ENCODE measurements at regions not wholly inside any gene's neighbourhood (a gene's known extent, or its start where the extent isn't known, plus 50 kb on each side); places are given as distances from the start of the nearest gene placed in this dataset.

DNA sequence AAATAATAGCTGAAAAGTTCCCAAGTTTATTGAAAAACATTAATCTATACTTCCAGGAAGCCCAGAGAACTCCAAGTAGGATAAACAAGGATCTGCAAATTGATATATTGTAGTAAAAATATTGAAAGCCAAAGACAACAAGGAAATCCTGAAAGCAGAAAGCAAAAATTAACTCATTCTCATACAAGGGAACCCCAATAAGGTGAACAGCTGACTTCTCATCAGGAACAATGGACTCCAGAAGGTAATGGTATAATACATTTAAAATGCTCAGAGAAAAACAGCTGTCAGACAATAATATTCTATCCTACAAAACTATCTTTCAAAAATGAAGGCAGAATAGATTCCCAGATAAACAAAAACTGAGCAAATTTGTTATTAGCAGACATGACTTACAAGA lies 138.1 kb upstream of the BMP4 start:
- DNase-seq: no peak

DNA sequence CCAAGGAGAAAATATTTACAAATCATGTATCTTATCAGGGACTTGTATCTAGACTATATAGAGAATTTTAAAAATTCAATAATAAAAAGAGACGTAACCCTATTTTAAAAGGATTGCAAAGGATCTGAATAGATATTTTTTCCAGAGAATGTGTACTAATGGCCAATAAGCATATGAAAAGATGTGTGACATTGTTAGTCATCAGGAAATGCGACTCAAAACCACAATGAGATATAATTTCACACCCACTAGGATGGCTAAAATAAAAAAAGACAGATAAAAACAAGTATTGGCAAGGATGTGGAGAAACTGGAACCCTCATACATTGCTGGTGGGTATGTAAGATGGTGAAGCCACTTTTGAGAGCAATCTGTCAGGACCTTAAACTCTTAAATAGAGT lies 141.9 kb upstream of the BMP4 start:
- no peak for DNase-seq

DNA sequence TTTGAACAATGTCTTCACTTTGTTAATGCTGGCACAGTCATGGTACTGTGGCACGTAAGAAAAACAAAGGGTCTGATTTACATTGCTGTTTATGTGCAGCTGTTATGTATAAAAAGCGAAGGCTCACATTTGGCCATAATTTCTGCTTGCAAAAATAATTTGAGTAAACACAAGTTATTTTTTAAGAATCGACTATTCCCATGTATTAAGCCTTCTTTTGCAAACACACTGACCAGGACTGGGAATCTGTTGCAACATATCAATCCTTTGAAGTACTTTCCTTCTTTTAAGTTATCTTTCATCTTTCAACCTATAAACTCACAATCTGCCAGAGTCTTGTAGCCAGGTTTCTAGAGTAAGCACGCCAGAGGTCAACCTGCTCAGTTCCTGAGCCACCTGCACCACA lies 145.4 kb upstream of the BMP4 start:
- DNase-seq: no peak

DNA sequence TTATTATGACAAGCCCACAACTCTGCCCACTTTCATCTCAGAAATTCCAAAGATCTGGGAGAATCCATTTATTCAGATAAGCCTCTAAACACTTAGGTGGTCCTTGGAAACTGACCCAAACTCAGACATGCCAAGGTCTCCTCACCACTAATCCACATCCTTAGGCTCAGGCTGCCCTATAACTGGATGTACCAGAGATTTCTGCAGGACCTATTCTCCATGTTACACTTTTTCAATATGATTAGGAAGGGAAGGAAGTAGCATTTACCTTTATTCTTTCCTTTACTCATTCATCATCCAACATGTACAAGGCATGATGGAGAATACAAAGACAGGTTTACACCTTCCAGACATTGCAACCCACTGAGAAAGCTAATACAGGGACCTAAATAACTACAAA lies 145.9 kb upstream of the BMP4 start:
- no peak for DNase-seq

DNA sequence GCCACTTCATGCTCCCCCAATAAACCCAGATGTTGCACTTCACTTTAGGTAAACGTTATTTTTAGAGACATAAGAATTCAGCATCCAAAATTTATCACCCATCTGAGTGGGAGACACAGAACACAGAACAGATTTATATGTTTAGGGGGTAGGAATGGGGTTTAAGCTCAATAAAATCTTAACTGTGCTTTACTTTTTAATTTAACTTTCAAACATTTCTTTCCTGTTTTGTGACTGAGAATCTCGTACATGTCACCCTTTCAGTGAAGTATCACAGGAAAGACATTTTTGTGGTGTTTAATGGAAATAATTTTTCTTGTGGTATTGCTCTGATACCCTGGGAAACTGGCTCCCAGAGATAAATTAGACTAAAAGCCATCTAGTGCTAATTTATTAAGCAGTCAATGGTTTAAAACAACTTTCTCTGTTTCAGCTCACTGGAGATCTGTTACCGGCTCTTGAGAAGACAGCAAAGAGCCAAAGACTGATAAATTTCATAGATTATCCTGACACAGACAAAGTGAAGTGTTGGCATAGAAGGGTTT lies 148.0 kb upstream of the BMP4 start:
- DNase-seq: no peak

DNA sequence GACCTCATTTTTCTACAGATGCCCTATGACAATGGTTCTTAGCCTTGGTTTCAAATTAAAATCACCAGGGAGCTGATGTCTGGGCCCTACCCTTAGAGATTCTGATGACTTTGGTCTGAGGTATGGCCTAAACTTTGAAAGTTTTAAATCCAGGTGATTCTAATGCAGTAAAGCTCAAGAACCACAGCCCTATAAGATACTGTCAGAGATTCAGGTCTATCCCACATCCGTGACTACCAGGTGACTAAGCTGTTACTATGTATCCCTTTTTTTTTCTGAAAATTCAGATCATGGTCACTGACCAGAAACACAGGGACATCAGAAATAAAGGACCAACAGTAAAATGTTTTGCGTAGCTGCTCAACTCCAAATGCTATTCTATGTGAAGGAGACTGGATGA lies 148.8 kb upstream of the BMP4 start:
- DNase-seq: no peak

DNA sequence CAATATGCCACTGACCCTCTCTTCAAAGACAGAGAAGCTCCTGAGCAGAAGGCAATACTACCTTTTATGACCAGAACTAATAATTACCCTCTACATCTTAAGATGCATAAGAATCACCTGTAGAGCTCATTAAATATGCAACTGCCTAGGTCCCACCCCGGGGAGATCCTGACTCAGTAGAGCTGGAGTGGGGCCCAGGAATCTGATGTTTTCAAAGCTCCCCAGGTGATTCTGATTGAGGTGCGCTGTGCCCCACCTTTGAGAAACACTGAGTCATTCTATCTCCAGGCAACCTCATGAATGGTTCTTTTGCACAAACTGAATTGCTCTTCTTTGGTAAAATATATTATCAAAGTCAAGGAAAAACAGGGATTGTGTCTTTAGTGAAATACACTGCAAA lies 149.3 kb upstream of the BMP4 start:
- DNase-seq: no peak

DNA sequence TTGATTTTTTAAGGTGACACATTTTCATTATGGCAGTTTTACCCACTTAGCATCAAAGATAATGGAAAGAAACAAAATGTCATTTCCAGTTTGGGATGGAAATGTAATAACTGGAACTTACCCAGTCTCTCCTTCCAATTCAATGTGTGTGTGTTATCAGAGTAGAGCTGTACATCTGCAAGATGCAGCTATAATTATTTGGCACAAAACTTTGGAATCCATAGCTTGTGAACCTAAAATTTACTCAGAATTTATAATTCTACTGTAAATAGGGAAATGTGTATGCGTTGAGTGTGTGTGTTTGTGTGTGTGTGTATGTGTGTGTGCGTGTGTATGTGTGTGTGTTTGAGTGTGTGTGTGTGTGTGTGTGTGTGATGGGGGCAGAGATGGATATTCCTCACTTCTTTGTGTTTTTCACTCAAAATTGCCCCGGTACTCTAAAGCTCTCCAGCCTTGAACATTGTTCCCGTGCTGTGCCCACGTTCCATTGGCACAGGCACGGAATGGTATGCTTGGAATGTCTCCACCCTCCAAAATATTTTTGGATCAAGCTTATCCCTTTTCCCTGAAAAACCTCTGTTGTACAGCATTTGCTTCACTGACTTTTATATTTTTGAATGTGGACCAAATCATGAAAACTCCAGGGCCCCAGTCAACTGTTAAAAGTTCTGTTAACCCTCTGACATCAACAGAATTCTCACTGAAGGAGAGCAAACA lies 150.2 kb upstream of the BMP4 start:
- no peak for DNase-seq

DNA sequence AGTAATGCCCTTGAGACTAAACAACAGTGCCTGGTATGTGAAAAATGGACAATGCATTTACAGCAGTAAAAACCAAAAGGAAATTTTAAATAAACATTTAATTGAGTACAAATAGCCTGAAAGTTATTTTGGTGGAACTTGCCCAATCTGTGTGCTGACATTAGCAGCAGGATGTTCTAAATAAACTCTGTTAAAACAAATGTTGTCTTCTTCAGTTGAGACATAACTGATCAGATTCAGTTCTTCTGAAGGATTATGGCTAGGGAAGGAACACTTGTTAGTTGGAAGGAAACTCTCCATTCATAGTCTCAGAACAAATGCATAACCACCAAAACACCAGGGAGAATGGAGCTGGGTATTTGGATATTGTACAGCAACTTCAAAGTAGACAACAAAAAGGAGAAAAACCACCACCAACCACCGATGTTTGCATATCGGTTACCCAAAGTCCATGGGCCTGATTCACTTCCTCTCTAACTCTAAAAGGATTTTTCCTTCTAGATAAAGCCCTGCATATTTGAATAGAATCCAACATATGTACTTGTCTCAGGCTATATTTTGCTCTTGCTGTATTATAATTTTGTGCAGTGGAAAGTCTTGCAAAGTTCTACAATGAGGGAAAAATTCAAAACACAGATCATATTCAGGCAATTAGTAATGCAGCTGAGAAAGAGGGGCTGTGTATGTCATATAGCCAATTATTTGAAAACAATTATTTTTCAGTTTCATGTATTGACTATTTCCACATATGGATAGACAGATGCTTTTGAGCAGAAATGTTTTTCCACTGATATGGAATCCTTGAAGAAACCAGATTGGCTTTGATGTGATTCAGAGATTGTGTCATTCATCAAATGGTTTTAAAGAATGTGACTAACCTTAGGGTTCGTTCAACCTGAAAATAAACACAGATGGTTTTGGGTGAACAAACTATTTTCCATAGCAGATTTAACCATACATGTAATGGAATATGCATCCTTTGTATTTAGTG lies 152.2 kb upstream of the BMP4 start:
- no peak for DNase-seq

DNA sequence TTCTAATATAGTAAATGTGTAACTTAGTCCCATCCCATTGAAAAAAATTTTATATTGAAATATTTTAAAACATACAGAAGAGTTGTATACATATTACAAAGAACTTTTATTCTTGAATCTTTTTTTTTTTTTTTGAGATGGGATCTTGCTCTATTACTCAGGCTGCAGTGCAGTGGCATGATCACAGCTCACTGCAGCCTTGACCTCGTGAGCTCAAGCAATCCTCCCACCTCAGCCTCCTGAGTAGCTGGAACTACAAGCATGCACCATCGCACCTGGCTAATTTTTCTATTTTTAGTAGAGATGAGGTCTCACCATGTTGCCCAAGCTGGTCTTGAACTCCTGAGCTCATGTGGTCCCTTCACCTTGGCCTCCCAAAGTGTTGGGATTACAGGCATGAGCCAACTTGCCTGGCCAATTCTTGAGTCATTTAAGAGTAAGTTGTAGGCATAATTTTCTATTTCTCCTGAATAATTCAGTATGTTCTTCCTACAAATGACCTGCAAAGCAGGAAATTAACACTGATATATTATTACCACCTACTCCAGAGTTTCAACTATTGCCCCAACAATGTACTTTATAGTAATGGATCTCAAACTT lies 153.0 kb upstream of the BMP4 start:
- no peak for DNase-seq

DNA sequence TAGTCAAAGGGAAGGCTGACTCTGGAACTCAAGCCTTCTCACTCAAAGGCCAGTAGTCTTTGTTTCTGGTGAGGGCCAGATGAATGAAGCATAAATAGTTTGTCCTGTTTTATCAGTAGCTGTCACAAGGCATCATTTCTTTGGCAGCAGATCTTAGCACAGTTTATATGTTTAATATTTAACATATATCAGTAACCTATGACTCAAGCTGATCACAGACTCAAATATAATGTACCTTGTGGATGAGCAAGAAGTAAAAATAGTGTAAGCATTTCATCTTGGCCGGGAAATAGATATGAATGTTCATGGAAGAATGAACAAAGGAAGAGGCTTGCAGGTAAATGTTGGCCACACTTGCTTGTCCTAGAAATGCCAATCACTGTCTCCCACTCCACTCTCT lies 158.3 kb upstream of the BMP4 start:
- DNase-seq: no peak

DNA sequence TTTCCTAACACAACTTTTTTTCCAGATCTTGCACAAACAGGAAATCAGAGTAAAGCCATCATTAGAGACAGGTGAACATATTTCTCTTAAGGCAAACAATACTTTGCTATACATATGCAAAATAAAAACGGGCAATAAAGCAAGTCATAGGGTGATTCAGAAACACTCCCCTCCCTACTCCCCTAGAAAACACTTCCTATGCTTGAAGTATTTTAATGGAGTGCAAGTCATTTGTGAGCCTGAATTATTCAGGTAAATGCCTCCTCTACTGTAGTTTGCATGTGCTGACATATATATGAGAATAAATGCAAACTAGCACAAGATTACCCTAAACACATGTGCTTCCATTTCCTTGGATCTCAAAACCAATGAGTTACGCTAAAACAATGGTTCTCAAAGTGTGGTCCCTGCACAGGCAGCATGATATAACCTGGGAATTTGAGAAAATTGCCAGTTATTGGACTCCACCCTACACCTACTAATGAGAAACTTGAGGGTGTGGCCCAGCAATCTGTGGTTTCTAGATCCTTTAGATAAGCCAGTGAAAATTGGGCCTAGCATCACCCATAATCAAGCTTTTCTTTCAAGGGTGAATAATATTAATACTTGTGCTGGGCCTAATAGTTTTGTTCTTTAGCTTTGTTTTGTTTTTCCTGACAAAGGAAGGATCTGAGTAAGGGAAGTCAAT lies 159.7 kb upstream of the BMP4 start:
- no peak for DNase-seq

DNA sequence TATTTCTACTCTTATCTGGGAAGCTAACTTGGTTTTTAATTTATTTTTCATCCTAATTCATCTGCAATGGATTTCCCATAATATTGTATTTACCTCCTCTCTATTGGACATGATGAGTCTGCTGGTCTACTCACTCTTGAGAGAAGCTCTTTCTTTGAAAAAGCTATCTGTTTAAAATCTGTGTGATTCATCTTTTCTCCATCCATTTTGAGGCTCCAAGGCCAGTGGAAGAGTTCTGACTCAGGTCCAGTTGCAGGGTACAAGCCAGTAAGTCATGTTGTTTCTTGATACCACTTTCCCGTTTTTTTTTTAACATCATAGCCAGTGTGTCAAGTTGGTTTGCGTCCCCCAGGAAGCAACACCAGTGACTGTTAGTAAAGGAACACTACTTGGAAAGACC lies 160.3 kb upstream of the BMP4 start:
- DNase-seq: no peak

DNA sequence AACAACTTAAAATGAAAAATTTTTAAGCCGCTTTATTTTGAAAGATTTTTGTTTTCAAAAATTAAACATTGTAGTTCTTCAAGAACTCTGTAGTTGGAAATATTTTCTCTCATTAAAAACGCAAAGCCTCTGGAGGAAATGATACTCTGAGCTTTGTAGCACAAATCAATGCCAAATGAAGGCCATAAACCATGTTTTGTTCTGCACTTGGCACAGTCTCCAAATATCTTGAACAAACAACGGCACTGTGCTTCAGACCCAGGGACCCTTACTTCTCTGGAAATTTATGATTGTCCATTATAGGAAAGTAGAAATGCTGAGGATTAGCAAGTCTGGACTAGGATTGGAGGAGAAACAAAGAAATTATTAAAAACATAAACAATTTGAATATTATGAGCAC lies 160.8 kb upstream of the BMP4 start:
- DNase-seq: no peak

DNA sequence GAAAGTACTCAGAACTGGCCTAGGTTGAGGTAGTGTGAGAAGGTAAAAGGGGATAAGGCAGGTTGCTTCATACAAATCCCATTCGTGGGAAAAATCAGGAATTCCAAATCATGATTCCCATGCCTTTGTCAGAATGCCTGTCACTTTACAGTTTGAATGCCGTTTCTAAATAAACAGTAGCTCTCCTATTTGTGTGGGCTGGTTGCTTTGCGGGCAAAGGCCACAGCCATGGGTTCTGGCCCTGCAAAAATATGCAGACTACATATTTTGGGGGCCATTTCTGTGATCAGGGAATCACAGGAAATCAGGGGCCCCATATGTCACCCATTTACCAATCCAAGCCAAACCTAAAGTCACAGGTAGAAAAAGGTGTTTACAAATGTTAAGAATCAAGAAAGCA lies 161.3 kb upstream of the BMP4 start:
- DNase-seq: no peak

DNA sequence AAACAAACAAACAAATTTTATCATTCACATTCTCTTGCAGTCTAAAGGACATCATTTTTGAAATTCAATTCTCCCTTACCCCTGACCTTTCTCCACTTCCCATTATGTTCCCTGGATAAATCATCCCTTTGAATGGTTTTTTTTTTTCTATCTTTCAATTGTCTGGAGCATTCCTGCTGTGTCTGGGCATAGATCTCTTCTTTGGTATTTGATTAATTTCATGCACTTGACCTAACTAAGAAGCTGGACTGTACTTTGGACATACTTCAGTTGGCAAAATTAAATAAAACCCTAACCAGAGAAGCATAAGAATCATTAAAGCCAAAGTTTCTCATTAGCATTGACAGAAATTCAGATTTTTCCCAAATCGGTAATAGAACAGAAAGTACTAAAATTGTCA lies 163.6 kb upstream of the BMP4 start:
- DNase-seq: no peak

DNA sequence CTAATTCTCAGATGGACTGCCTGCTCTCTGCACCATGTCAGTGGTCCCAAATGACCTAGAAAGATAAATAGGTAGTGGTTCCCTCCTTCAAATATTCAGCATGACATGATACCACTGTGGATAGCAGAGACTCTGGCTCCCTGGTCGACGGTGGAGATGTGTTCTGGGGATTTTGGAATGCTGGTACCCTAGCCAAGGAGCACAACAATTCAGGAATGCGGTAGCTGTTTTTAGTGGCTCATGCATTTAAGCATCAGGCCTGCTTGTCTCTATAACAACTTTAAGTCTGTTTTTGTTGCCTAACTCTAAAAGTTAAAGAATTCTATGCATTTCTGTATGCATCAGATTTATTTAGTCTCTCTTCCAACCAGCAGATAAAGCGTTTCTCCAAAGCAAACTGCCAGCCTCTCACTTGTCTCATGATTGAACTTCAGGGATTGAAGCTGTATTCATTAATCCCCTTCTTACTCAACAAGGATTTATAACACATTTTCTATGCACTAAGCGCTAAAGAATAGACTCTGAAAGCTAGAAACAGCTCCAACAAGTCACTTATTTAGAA lies 164.9 kb upstream of the BMP4 start:
- DNase-seq: no peak

DNA sequence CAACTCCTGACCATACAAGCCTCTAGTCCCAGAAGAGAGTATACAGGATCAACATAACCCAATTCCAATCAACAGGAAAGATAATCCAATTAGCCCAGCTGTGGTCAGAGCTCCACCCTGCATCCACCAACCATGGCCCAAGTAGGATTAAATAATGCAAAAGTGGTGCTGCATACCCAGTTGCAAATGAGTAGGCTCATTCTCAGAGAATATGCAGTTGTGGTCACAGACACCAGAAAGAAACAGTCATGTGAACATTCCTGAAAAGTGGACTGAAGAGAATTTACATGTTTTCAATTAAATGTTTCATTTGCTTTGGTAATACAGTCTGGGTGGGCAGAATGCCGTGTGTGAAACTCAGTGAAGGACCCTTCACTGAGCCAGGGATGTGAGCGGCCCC lies 167.2 kb upstream of the BMP4 start:
- no peak for DNase-seq

DNA sequence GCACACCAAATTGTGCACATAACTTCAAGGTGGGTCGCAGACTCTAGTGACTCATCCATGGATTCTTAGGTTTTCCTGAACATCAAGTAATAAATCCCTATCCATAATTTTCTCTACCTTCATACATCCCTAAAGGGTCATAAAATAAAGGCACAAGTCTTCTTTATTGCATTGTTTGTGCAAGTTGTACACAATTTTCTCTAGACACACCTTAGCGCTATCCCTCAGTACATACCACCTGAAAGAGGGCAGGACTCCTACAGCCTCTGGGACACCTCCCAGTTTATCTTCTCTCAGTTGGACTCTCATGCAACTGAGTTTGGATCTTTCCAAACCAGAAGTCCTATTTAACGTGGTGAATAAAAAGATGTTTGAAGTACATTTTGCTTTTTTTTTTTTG lies 168.5 kb upstream of the BMP4 start:
- DNase-seq: no peak

DNA sequence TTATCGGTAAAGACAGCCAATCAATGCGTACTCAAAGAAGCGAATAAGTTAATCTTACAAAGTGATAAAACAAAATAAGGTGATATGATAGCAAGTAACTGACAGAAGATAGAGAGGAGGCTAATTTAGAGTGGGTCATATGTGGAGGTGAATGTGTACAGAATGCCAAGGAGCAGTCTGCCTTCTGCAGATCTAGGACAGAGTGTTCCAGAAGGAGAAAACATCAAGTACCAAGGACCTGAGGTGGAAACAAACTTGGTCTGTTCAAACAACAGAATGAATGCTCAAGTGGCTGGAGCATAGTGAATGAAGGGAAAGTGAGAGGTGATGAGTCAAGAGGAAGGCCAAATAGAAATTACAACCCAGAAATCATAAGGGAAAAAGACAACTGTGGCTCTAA lies 170.3 kb upstream of the BMP4 start:
- DNase-seq: no peak

DNA sequence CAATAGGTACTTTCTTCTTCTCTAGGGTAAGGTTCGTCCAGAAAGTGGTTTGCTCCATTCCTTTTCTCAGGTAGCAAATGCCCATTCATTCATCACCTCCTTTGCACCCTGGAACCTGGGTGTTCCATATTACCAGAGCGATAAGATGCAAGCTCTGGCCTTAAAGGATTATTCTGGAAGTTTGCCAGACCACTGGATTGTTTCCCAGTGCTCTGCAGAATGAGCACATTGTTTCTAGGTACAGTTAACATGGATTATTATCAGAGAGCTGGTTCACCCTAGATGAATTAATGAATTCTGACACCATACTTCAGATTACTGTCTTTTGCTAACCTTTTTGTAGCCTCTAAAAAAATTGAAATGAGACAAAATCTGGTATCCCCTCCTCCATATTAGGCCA lies 170.9 kb upstream of the BMP4 start:
- DNase-seq: no peak

DNA sequence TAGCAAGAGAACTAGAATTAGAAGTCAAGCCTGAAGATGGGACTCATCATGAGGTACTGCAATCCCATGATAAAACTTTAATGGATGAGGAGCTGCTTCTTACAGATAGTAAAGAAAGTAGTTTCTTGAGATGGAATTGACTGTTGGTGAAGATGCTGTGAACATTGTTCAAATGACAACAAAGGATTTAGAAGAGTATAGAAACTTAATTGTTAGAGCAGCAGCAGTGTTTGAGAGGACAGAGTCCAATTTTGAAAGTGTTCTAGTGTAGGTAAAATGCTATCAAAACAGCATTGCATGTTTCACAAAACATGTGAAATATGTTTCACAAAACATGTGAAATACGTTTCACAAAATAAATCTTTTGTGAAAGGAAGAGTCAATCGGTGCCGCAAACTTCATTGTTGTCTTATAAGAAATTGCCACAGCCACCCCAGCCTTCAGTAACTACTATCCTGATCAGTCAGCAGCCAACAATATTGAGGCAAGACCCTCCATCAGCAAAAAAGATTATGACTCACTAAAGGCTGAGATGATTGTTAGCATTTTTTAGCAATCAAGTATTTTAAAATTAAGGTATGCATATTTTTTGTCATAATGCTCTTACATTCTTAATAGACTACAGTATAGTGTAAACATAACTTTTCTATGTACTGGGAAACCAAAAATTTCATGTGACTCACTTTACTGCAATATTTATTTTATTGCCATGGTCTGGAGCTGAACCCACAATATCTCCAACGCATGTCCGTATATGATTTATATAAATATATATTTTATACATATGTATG lies 173.4 kb upstream of the BMP4 start:
- no peak for DNase-seq
